ENCODE measurements at regions not wholly inside any gene's neighbourhood (a gene's known extent, or its start where the extent isn't known, plus 50 kb on each side); places are given as distances from the start of the nearest gene placed in this dataset.
"Not testable (repeated sequence)": the region's sequence is repeated elsewhere in the genome, so short reads cannot be mapped to it uniquely, and the experiment has no call there.

- no peak for FAIRE-seq
- TF ChIP-seq POLR2A (IDR thresholded peaks at IDR 0.05; ENCODE audit: low read depth, low read length): no peak
- no peak for DNase-seq (ENCODE audit: insufficient read length, low spot score)
Observed at GRCh38 chr5:17087035-17087434, 130.4 kb upstream of the BASP1 start.

GRCh38 chr5:17088051-17088450 lies 129.4 kb upstream of the BASP1 start:
- TF ChIP-seq POLR2A (IDR thresholded peaks at IDR 0.05; ENCODE audit: low read depth, low read length): no peak
- DNase-seq (ENCODE audit: insufficient read length, low spot score) (no peak), FAIRE-seq (no peak)

- TF ChIP-seq POLR2A (IDR thresholded peaks at IDR 0.05; ENCODE audit: low read depth, low read length): no peak
- FAIRE-seq (no peak), DNase-seq (ENCODE audit: insufficient read length, low spot score) (no peak)
Observed at GRCh38 chr5:17089001-17089400, 128.4 kb upstream of the BASP1 start.

- DNase-seq (ENCODE audit: insufficient read length, low spot score): no peak
- no peak for TF ChIP-seq POLR2A (IDR thresholded peaks at IDR 0.05; ENCODE audit: low read depth, low read length)
Observed at GRCh38 chr5:17089690-17090089, 127.7 kb upstream of the BASP1 start.

GRCh38 chr5:17090839-17091238 lies 126.6 kb upstream of the BASP1 start:
- no peak for FAIRE-seq
- DNase-seq (ENCODE audit: insufficient read length, low spot score): no peak
- no peak for TF ChIP-seq POLR2A (IDR thresholded peaks at IDR 0.05; ENCODE audit: low read depth, low read length)

More at GRCh38 chr5:17089690-17090089, 127.7 kb upstream of the BASP1 start:
- FAIRE-seq: no peak

GRCh38 chr5:17094830-17095229 lies 122.6 kb upstream of the BASP1 start:
- no peak for TF ChIP-seq POLR2A (IDR thresholded peaks at IDR 0.05; ENCODE audit: low read depth, low read length)
- no peak for FAIRE-seq
- no peak for DNase-seq (ENCODE audit: insufficient read length, low spot score)

GRCh38 chr5:17096952-17097695 lies 120.3 kb upstream of the BASP1 start:
- FAIRE-seq (no peak), DNase-seq (ENCODE audit: insufficient read length, low spot score) (no peak)
- no peak for TF ChIP-seq POLR2A (IDR thresholded peaks at IDR 0.05; ENCODE audit: low read depth, low read length)

- DNase-seq (ENCODE audit: insufficient read length, low spot score) (no peak), FAIRE-seq (no peak)
- no peak for TF ChIP-seq POLR2A (IDR thresholded peaks at IDR 0.05; ENCODE audit: low read depth, low read length)
Observed at GRCh38 chr5:17099946-17100345, 117.5 kb upstream of the BASP1 start.

- FAIRE-seq (no peak), DNase-seq (ENCODE audit: insufficient read length, low spot score) (no peak)
- no peak for TF ChIP-seq POLR2A (IDR thresholded peaks at IDR 0.05; ENCODE audit: low read depth, low read length)
Observed at GRCh38 chr5:17103461-17103860, 114.0 kb upstream of the BASP1 start.

- FAIRE-seq: peak; percentile 91
- TF ChIP-seq POLR2A (IDR thresholded peaks at IDR 0.05; ENCODE audit: low read depth, low read length): no peak
Observed at GRCh38 chr5:17105744-17106418, 111.5 kb upstream of the BASP1 start.

GRCh38 chr5:17106521-17106920 lies 110.9 kb upstream of the BASP1 start:
- TF ChIP-seq POLR2A (IDR thresholded peaks at IDR 0.05; ENCODE audit: low read depth, low read length): no peak
- DNase-seq (ENCODE audit: insufficient read length, low spot score) (no peak), FAIRE-seq (no peak)

More at GRCh38 chr5:17105744-17106418, 111.5 kb upstream of the BASP1 start:
- no peak for DNase-seq (ENCODE audit: insufficient read length, low spot score)

- not testable (repeated sequence) for FAIRE-seq; DNase-seq (ENCODE audit: insufficient read length, low spot score)
Observed at GRCh38 chr5:17112091-17112716, 105.2 kb upstream of the BASP1 start.

GRCh38 chr5:17113174-17113958 lies 104.1 kb upstream of the BASP1 start:
- no peak for TF ChIP-seq POLR2A (IDR thresholded peaks at IDR 0.05; ENCODE audit: low read depth, low read length)
- peak; percentile 68 for FAIRE-seq

GRCh38 chr5:17114233-17114632 lies 103.2 kb upstream of the BASP1 start:
- no peak for TF ChIP-seq POLR2A (IDR thresholded peaks at IDR 0.05; ENCODE audit: low read depth, low read length)
- no peak for FAIRE-seq
- DNase-seq (ENCODE audit: insufficient read length, low spot score): no peak

More at GRCh38 chr5:17113174-17113958, 104.1 kb upstream of the BASP1 start:
- DNase-seq (ENCODE audit: insufficient read length, low spot score): no peak

Measured in H54 (cell line).